Activated CD8-positive, alpha-beta T cell treated with anti-CD3 and anti-CD28 coated beads for 36 hours (primary cell): ENCODE measurements at regions not wholly inside any gene's neighbourhood (a gene's known extent, or its start where the extent isn't known, plus 50 kb on each side); places are given as distances from the start of the nearest gene placed in this dataset.

Experiments used
- ATAC-seq: fragments of 200-7000 bp; cut with Tn5 transposase; one replicate; pipeline ENCODE4 v1.10.0; 2021; ENCODE audit warnings: mild to moderate bottlenecking, moderate library complexity
- CTCF ChIA-PET: fragments of 350-600 bp; sonication (Branson Sonifier 250); formaldehyde crosslinking; loops from one replicate; lab custom pipeline; 2021; ENCODE audit warnings: antibody characterized with exemption; lab: Charles Lee
- POLR2A ChIA-PET: fragments of 350-600 bp; sonication (Branson Sonifier 250); formaldehyde crosslinking; loops from one replicate; lab custom pipeline; 2021; ENCODE audit warnings: antibody characterized with exemption; lab: Charles Lee
- DNase-seq: peaks from one replicate; pipeline ENCODE4 v3.0.0-alpha.2; 2020
- H3K27ac Mint-ChIP-seq: one replicate; pipeline ENCODE4 v1.8.0; 2021; ENCODE audit warnings: mild to moderate bottlenecking, mixed read lengths
- H3K27me3 Mint-ChIP-seq: one replicate; pipeline ENCODE4 v1.8.0; 2021; ENCODE audit warnings: mixed read lengths
- H3K36me3 Mint-ChIP-seq: one replicate; pipeline ENCODE4 v1.8.0; 2021; ENCODE audit warnings: low read depth, mixed read lengths
- H3K4me1 Mint-ChIP-seq: one replicate; pipeline ENCODE4 v1.8.0; 2021; ENCODE audit warnings: low read depth, mixed read lengths
- H3K4me3 Mint-ChIP-seq: one replicate; pipeline ENCODE4 v1.8.0; 2021; ENCODE audit warnings: mild to moderate bottlenecking, moderate library complexity, mixed read lengths
- H3K9me3 Mint-ChIP-seq: one replicate; pipeline ENCODE4 v1.8.0; 2021; ENCODE audit warnings: mixed read lengths
- CTCF ChIP-seq: fragments of 200-600 bp; IDR thresholded peaks from one replicate; pipeline ENCODE4 v1.8.0; 2022; ENCODE audit warnings: antibody characterized with exemption, mild to moderate bottlenecking
- intact Hi-C: fragments of 100-400 bp; cut with micrococcal nuclease; formaldehyde crosslinking; loops from one replicate; pipeline ENCODE4 v1.10.0; 2022

- H3K36me3 Mint-ChIP-seq: peaks cover 3% of the 10 kb centered on the region
- DNase-seq (no peak), ATAC-seq (no peak)
- POLR2A ChIA-PET: no interaction called here
- peaks cover 32% of the 10 kb centered on the region for H3K4me1 Mint-ChIP-seq
- H3K27ac Mint-ChIP-seq: no peak overlapping the region
- no peaks in the 10 kb centered on the region for H3K27me3 Mint-ChIP-seq
- H3K4me3 Mint-ChIP-seq: no peak overlapping the region
- CTCF ChIA-PET: no interaction called here
- intact Hi-C loops: loop anchor here (10.0 kb wide), 1 partner anchor 225 kb away; no protein-coding TSS in a partner anchor
- peaks cover 9% of the 10 kb centered on the region for H3K9me3 Mint-ChIP-seq
- no peak for TF ChIP-seq CTCF
Measured at GRCh38 chr13:40379794-40380578, 286.5 kb downstream of the FOXO1 start.

- Mint-ChIP-seq H3K9me3 (peaks cover 9% of the 10 kb centered on the region), H3K27ac (no peak overlapping the region), H3K4me1 (peaks cover 41% of the 10 kb centered on the region), H3K4me3 (no peak overlapping the region), H3K36me3 (peaks cover 5% of the 10 kb centered on the region), H3K27me3 (no peaks in the 10 kb centered on the region)
- no peak for TF ChIP-seq CTCF
- DNase-seq: peak; percentile 18
- ChIA-PET POLR2A (interaction anchor here (0.6 kb wide), 1 partner anchor 291 kb away, joined by 3 read pairs; no protein-coding TSS in a partner anchor), CTCF (no interaction called here)
- no peak for ATAC-seq
- intact Hi-C loops: loop anchor here (10.0 kb wide), 1 partner anchor 223 kb away; no protein-coding TSS in a partner anchor
Measured at GRCh38 chr13:40381935-40382764, 284.3 kb downstream of the FOXO1 start.

GRCh38 chr13:40383132-40383531 is 283.3 kb downstream of the FOXO1 start:
- peaks cover 15% of the 10 kb centered on the region for H3K9me3 Mint-ChIP-seq
- no peaks in the 10 kb centered on the region for H3K27me3 Mint-ChIP-seq
- TF ChIP-seq CTCF: no peak
- intact Hi-C loops: loop anchor here (10.0 kb wide), 1 partner anchor 222 kb away; no protein-coding TSS in a partner anchor
- POLR2A ChIA-PET: interaction anchor here (0.9 to 1.6 kb wide), 3 partner anchors 9 to 282 kb away, joined by 3 to 4 read pairs (median 3); no protein-coding TSS in a partner anchor
- H3K4me1 Mint-ChIP-seq: peaks cover 40% of the 10 kb centered on the region
- no peak overlapping the region for H3K4me3 Mint-ChIP-seq
- CTCF ChIA-PET: no interaction called here
- H3K27ac Mint-ChIP-seq: no peak overlapping the region
- H3K36me3 Mint-ChIP-seq: peaks cover 11% of the 10 kb centered on the region
- ATAC-seq (no peak), DNase-seq (no peak)

- TF ChIP-seq CTCF: no peak
- intact Hi-C loops: loop anchor here (10.0 kb wide), 1 partner anchor 221 kb away; no protein-coding TSS in a partner anchor
- H3K27me3 Mint-ChIP-seq: no peaks in the 10 kb centered on the region
- ChIA-PET POLR2A (interaction anchor here (0.9 to 1.6 kb wide), 3 partner anchors 10 to 281 kb away, joined by 3 to 4 read pairs (median 3); no protein-coding TSS in a partner anchor), CTCF (no interaction called here)
- H3K4me3 Mint-ChIP-seq: no peak overlapping the region
- ATAC-seq (no peak), DNase-seq (no peak)
- peaks cover 8% of the 10 kb centered on the region for H3K36me3 Mint-ChIP-seq
- H3K27ac Mint-ChIP-seq: no peak overlapping the region
- peaks cover 43% of the 10 kb centered on the region for H3K4me1 Mint-ChIP-seq
- peaks cover 10% of the 10 kb centered on the region for H3K9me3 Mint-ChIP-seq
Measured at GRCh38 chr13:40383885-40384284, 282.6 kb downstream of the FOXO1 start.
